PC-3 (cell line): ENCODE measurements at regions not wholly inside any gene's neighbourhood (a gene's known extent, or its start where the extent isn't known, plus 50 kb on each side); places are given as distances from the start of the nearest gene placed in this dataset.

Experiments
- ATAC-seq: fragments of 200-7000 bp; cut with Tn5 transposase; 2 replicates; pipeline ENCODE4 v1.9.1; 2020; ENCODE audit warnings: mild to moderate bottlenecking, moderate library complexity
- BruUV-seq: library from RNA; stranded (reverse); fragments of 400-500 nt; replicated peaks from 2 replicates; lab custom pipeline; 2021; lab: Mats Ljungman, UMichigan
- CTCF ChIA-PET: fragments of 300-600 bp; sonication (Branson Sonifier 250); formaldehyde crosslinking; loops from one replicate; lab custom pipeline; 2022; ENCODE audit warnings: antibody characterized with exemption; lab: Charles Lee
- POLR2A ChIA-PET: fragments of 300-600 bp; sonication (Branson Sonifier 250); formaldehyde crosslinking; loops from one replicate; lab custom pipeline; 2022; ENCODE audit warnings: antibody characterized with exemption; ENCODE audit not compliant: unreplicated experiment; lab: Charles Lee
- DNase-seq: peaks from one replicate; pipeline ENCODE4 v3.0.0-alpha.2; 2015
- H2AFZ ChIP-seq: fragments of 300-600 bp; sonication (generic); 2 replicates; pipeline ENCODE4 v1.6.0; 2016; ENCODE audit warnings: antibody characterized with exemption, low read length
- H3F3A ChIP-seq: fragments of 300-600 bp; sonication (generic); one replicate; pipeline ENCODE4 v1.6.0; 2017; ENCODE audit warnings: antibody characterized with exemption, low read length, control low read depth, mild to moderate bottlenecking; ENCODE audit not compliant: unreplicated experiment
- H3K27ac ChIP-seq: fragments of 300-600 bp; sonication (generic); 2 replicates; pipeline ENCODE4 v1.5.1; 2016; ENCODE audit warnings: mild to moderate bottlenecking, low read length
- H3K27me3 ChIP-seq: fragments of 300-600 bp; sonication (generic); 2 replicates; pipeline ENCODE4 v1.6.1; 2016; ENCODE audit warnings: low read length, mixed read lengths
- H3K36me3 ChIP-seq: fragments of 300-600 bp; sonication (generic); 2 replicates; pipeline ENCODE4 v1.6.1; 2016; ENCODE audit warnings: low read depth, mixed run types, low read length, mixed read lengths
- H3K4me1 ChIP-seq: fragments of 300-600 bp; sonication (generic); 2 replicates; pipeline ENCODE4 v1.5.1; 2016; ENCODE audit warnings: low read length; ENCODE audit not compliant: insufficient read depth
- H3K4me2 ChIP-seq: fragments of 300-600 bp; sonication (generic); 2 replicates; pipeline ENCODE4 v1.6.0; 2016; ENCODE audit warnings: low read length
- H3K4me3 ChIP-seq: fragments of 300-600 bp; sonication (generic); 2 replicates; pipeline ENCODE4 v1.5.1; 2016; ENCODE audit warnings: mild to moderate bottlenecking, low read length, mixed read lengths
- H3K79me2 ChIP-seq: fragments of 300-600 bp; sonication (generic); 2 replicates; pipeline ENCODE4 v1.6.1; 2017; ENCODE audit warnings: low read length, mixed read lengths
- H3K9ac ChIP-seq: fragments of 300-600 bp; sonication (generic); 2 replicates; pipeline ENCODE4 v1.6.0; 2016; ENCODE audit warnings: mild to moderate bottlenecking, low read length
- H3K9me2 ChIP-seq: fragments of 300-600 bp; sonication (generic); replicated peaks from 2 replicates; pipeline ENCODE4 v1.6.1; 2016; ENCODE audit warnings: mixed run types, low read length, mixed read lengths
- H3K9me3 ChIP-seq: fragments of 300-600 bp; sonication (generic); 2 replicates; pipeline ENCODE4 v1.6.1; 2016; ENCODE audit warnings: low read length, mixed read lengths
- H4K20me1 ChIP-seq: fragments of 300-600 bp; sonication (generic); 2 replicates; pipeline ENCODE4 v1.6.1; 2016; ENCODE audit warnings: low read length, mixed read lengths
- EZH2 ChIP-seq: fragments of 300-600 bp; sonication (generic); IDR thresholded peaks from one replicate; pipeline ENCODE4 v1.6.1; 2017; ENCODE audit warnings: antibody characterized with exemption, mild to moderate bottlenecking, low read length; ENCODE audit not compliant: unreplicated experiment
- EZH2phosphoT487 ChIP-seq: fragments of 300-600 bp; sonication (generic); IDR thresholded peaks from 2 replicates; pipeline ENCODE4 v1.6.1; 2018; ENCODE audit warnings: mild to moderate bottlenecking, antibody characterized with exemption, low read length, borderline replicate concordance
- intact Hi-C: fragments of 100-400 bp; cut with micrococcal nuclease; formaldehyde crosslinking; loops from 2 replicates; pipeline ENCODE4 v1.9.0; 2023
- TF ChIP-seq, protein P1 (sequence below): fragments of 300-600 bp; sonication (generic); conservative IDR thresholded peaks from 2 replicates; pipeline ENCODE4 v1.5.1; 2017; ENCODE audit warnings: antibody characterized with exemption, low read depth, mild to moderate bottlenecking, low read length

GRCh38 chr20:4435671-4436455 is 186.8 kb upstream of the ADRA1D start:
- H3K4me1 ChIP-seq, result no peaks in the 10 kb centered on the region
- ATAC-seq (no peak), DNase-seq (no peak)
- no peaks in the 10 kb centered on the region for H3K9me2 ChIP-seq
- H3K79me2 ChIP-seq, result no peaks in the 10 kb centered on the region
- H3K9ac ChIP-seq, result no peak overlapping the region
- no peaks in the 10 kb centered on the region for H3K27me3 ChIP-seq
- no peaks in the 10 kb centered on the region for H3K36me3 ChIP-seq
- H3F3A ChIP-seq, result no peaks in the 10 kb centered on the region
- no peak overlapping the region for H3K4me2 ChIP-seq
- ChIA-PET CTCF (no interaction called here), POLR2A (no interaction called here)
- BruUV-seq, result no TSS peak
- intact Hi-C loops, result no loop called here
- no peak overlapping the region for H3K27ac ChIP-seq
- TF ChIP-seq, protein P1, sequence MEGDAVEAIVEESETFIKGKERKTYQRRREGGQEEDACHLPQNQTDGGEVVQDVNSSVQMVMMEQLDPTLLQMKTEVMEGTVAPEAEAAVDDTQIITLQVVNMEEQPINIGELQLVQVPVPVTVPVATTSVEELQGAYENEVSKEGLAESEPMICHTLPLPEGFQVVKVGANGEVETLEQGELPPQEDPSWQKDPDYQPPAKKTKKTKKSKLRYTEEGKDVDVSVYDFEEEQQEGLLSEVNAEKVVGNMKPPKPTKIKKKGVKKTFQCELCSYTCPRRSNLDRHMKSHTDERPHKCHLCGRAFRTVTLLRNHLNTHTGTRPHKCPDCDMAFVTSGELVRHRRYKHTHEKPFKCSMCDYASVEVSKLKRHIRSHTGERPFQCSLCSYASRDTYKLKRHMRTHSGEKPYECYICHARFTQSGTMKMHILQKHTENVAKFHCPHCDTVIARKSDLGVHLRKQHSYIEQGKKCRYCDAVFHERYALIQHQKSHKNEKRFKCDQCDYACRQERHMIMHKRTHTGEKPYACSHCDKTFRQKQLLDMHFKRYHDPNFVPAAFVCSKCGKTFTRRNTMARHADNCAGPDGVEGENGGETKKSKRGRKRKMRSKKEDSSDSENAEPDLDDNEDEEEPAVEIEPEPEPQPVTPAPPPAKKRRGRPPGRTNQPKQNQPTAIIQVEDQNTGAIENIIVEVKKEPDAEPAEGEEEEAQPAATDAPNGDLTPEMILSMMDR, result no peak
- TF ChIP-seq EZH2phosphoT487, result no peak
- TF ChIP-seq EZH2, result no peak
- no peaks in the 10 kb centered on the region for H3K9me3 ChIP-seq
- H4K20me1 ChIP-seq, result no peaks in the 10 kb centered on the region
- no peak overlapping the region for H3K4me3 ChIP-seq
- H2AFZ ChIP-seq, result no peak overlapping the region

DNA sequence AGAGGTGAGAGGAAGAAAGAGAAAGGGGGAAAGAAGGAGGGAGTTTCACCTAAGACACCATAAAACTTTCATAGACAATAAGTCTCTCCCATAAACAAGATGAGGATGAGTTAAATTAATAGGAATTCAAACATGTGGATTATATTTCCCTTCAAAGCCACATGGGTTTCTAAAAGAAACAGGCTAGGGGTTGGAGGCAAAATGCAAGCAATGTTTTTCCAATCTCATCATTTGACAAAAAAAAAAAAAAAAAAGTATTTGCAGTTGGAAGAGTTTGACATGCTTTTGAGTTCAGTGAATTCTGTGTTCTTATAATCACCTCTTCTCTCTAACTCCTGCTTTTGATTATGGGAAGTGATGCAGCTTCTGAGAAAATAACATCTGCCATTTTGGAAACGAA is 186.1 kb upstream of the ADRA1D start:
- no peak for ATAC-seq
- H3K27ac ChIP-seq, result no peak overlapping the region

More for the DNA sequence above, 186.1 kb upstream of the ADRA1D start:
- Histone ChIP-seq H3K36me3 (no peaks in the 10 kb centered on the region), H3K27me3 (no peaks in the 10 kb centered on the region), H2AFZ (no peak overlapping the region), H3K9ac (no peak overlapping the region), H3K4me3 (no peak overlapping the region), H3K4me2 (no peak overlapping the region), H3F3A (no peaks in the 10 kb centered on the region), H3K4me1 (no peaks in the 10 kb centered on the region), H3K9me2 (no peaks in the 10 kb centered on the region), H4K20me1 (no peaks in the 10 kb centered on the region), H3K79me2 (no peaks in the 10 kb centered on the region), H3K9me3 (no peaks in the 10 kb centered on the region)
- DNase-seq, result no peak
- BruUV-seq, result no TSS peak
- intact Hi-C loops, result no loop called here
- POLR2A ChIA-PET, result interaction anchor here (0.6 kb wide), 1 partner anchor 49 kb away, joined by 13 read pairs; no protein-coding TSS in a partner anchor
- CTCF ChIA-PET, result no interaction called here
- TF ChIP-seq EZH2phosphoT487 (no peak), EZH2 (no peak)
- TF ChIP-seq, protein P1, result no peak
